Lower lobe of right lung (tissue), 2 donors: ENCODE measurements at regions not wholly inside any gene's neighbourhood (a gene's known extent, or its start where the extent isn't known, plus 50 kb on each side); places are given as distances from the start of the nearest gene placed in this dataset.

Source experiments
- ATAC-seq, 2 donors: fragments of 200-7000 bp; cut with Tn5 transposase; one replicate each; pipeline ENCODE4 v1.9.1; 2020 to 2022; ENCODE audit warnings: mild to moderate bottlenecking in 2 of 2, moderate library complexity in 2 of 2
- DNase-seq: peaks from one replicate; pipeline ENCODE4 v3.0.0-alpha.2; 2020
- H3K27ac ChIP-seq: fragments of 200-600 bp; one replicate; pipeline ENCODE4 v1.8.0; 2022
- H3K27me3 ChIP-seq: fragments of 200-600 bp; one replicate; pipeline ENCODE4 v1.8.0; 2022; ENCODE audit warnings: low read depth
- H3K36me3 ChIP-seq: fragments of 200-600 bp; one replicate; pipeline ENCODE4 v1.8.0; 2022; ENCODE audit warnings: mild to moderate bottlenecking
- H3K4me1 ChIP-seq: fragments of 200-600 bp; one replicate; pipeline ENCODE4 v1.8.0; 2022
- H3K4me3 ChIP-seq: fragments of 200-600 bp; one replicate; pipeline ENCODE4 v1.8.0; 2022; ENCODE audit warnings: mild to moderate bottlenecking
- H3K9me3 ChIP-seq: fragments of 200-600 bp; one replicate; pipeline ENCODE4 v1.8.0; 2022
- intact Hi-C: fragments of 100-400 bp; cut with DNase I; formaldehyde crosslinking; loops from one replicate; pipeline ENCODE4 v1.11.0; 2022
- TF ChIP-seq, protein P1 (sequence below): fragments of 200-600 bp; IDR thresholded peaks from one replicate; pipeline ENCODE4 v1.8.0; 2022; ENCODE audit warnings: antibody characterized with exemption, mild to moderate bottlenecking
- donor health status: DM: no; HTN: yes; CAD: no; lungs with severe emphysema.

GRCh38 chr18:64407606-64408005 is 258.7 kb upstream of the LINC00305 start:
- no peak for ATAC-seq
- Histone ChIP-seq H3K36me3 (no peaks in the 10 kb centered on the region), H3K4me3 (no peak overlapping the region), H3K27me3 (no peaks in the 10 kb centered on the region), H3K4me1 (no peaks in the 10 kb centered on the region), H3K27ac (no peak overlapping the region), H3K9me3 (no peaks in the 10 kb centered on the region)
- intact Hi-C loops, result no loop called here
- TF ChIP-seq, protein P1, sequence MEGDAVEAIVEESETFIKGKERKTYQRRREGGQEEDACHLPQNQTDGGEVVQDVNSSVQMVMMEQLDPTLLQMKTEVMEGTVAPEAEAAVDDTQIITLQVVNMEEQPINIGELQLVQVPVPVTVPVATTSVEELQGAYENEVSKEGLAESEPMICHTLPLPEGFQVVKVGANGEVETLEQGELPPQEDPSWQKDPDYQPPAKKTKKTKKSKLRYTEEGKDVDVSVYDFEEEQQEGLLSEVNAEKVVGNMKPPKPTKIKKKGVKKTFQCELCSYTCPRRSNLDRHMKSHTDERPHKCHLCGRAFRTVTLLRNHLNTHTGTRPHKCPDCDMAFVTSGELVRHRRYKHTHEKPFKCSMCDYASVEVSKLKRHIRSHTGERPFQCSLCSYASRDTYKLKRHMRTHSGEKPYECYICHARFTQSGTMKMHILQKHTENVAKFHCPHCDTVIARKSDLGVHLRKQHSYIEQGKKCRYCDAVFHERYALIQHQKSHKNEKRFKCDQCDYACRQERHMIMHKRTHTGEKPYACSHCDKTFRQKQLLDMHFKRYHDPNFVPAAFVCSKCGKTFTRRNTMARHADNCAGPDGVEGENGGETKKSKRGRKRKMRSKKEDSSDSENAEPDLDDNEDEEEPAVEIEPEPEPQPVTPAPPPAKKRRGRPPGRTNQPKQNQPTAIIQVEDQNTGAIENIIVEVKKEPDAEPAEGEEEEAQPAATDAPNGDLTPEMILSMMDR, result no peak
- DNase-seq, result no peak

DNA sequence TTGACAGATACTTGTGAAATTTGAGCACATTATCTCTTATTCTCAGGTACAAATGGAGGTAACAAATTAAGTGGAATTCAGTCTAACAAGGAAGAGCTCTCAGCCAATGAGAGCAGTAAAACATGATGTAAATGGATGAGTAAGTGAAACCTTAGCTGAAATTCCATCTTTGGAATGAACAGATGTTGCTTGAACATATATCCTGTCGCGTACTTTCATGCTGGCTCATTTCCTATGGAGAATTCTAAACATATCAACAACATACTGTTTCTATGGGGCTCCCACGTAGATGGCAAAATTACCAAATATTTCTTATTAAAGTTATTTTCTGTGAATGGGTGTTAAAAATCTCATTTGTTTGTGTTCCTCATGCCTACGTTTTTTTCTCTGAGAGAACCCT is 256.3 kb upstream of the LINC00305 start:
- DNase-seq (no peak), ATAC-seq (no peak)
- no peak overlapping the region for H3K27ac ChIP-seq
- intact Hi-C loops, result no loop called here
- no peak overlapping the region for H3K4me3 ChIP-seq
- no peaks in the 10 kb centered on the region for H3K36me3 ChIP-seq
- TF ChIP-seq, protein P1, result no peak
- no peaks in the 10 kb centered on the region for H3K9me3 ChIP-seq
- no peaks in the 10 kb centered on the region for H3K27me3 ChIP-seq
- H3K4me1 ChIP-seq, result no peaks in the 10 kb centered on the region

DNA sequence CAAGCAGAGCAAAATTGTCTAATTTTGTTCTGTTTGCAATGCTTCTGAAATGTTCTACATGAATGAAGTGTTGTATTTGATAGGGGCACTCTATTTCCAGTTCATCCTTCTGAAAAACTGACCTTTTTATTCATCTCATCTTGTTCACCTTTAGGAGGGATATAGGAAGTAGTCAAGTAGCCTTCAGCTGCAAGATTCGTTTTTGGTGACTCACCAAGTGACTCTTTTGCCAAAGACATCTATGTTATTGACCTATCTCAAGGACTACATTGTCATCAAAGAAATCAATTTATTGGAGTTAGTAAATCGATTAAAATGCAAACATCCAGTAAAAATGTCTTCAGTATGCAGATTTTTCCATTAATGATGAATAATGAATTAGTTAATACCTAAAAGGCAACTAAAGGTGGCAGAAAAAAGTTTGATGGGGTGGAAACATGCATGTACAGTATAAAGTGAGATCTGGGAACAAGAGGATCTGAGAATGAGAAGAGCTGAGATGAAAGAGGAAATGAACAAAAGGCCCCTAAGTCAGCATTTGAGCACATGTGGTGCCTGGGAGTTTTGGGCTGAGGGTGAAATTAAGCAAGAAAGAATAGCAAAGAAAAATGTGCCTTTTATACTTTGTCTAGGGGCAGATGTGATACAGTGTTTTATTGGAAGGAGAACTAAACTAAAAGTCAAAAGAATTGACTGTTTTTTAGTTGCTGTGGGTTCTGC is 255.1 kb upstream of the LINC00305 start:
- no peak for ATAC-seq
- no peaks in the 10 kb centered on the region for H3K27me3 ChIP-seq
- H3K9me3 ChIP-seq, result no peaks in the 10 kb centered on the region
- H3K27ac ChIP-seq, result no peak overlapping the region
- no peaks in the 10 kb centered on the region for H3K36me3 ChIP-seq
- no peak overlapping the region for H3K4me3 ChIP-seq
- no peaks in the 10 kb centered on the region for H3K4me1 ChIP-seq
- TF ChIP-seq, protein P1, result no peak
- DNase-seq, result no peak
- intact Hi-C loops, result no loop called here

GRCh38 chr18:64402636-64403035 is 253.7 kb upstream of the LINC00305 start:
- ATAC-seq, result no peak
- Histone ChIP-seq H3K36me3 (no peaks in the 10 kb centered on the region), H3K27ac (no peak overlapping the region), H3K4me1 (no peaks in the 10 kb centered on the region), H3K4me3 (no peak overlapping the region), H3K9me3 (no peaks in the 10 kb centered on the region), H3K27me3 (no peaks in the 10 kb centered on the region)
- intact Hi-C loops, result no loop called here
- TF ChIP-seq, protein P1, result no peak
- DNase-seq, result no peak

GRCh38 chr18:64401268-64402060 is 252.6 kb upstream of the LINC00305 start:
- intact Hi-C loops, result no loop called here
- no peaks in the 10 kb centered on the region for H3K36me3 ChIP-seq
- H3K4me1 ChIP-seq, result no peaks in the 10 kb centered on the region
- H3K27ac ChIP-seq, result no peak overlapping the region
- no peak overlapping the region for H3K4me3 ChIP-seq
- TF ChIP-seq, protein P1, result no peak
- H3K27me3 ChIP-seq, result no peaks in the 10 kb centered on the region
- H3K9me3 ChIP-seq, result no peaks in the 10 kb centered on the region
- no peak for DNase-seq
- no peak for ATAC-seq
